Liver (tissue), 8 donors: ENCODE measurements at regions not wholly inside any gene's neighbourhood (a gene's known extent, or its start where the extent isn't known, plus 50 kb on each side); places are given as distances from the start of the nearest gene placed in this dataset.
A peak's percentile ranks its signal among the peaks of the same experiment; 100 is the strongest.

Source experiments
- DNase-seq: peaks from one replicate; pipeline ENCODE4 v3.0.0-alpha.2; 2017; ENCODE audit warnings: low spot score
- H3K27ac ChIP-seq, 2 donors: one replicate each; pipeline ENCODE4 v1.7.0; 2013; ENCODE audit warnings: inconsistent platforms in 2 of 2, low read length in 2 of 2, control low read depth in 1 of 2, low read depth in 1 of 2, mild to moderate bottlenecking in 1 of 2
- H3K27me3 ChIP-seq, 4 donors: one replicate each; pipeline versions ENCODE4 v1.6.1 to v1.7.0; 2013; ENCODE audit warnings: low read length in 3 of 4, inconsistent platforms in 1 of 4, mild to moderate bottlenecking in 1 of 4, moderate library complexity in 1 of 4; ENCODE audit not compliant: control insufficient read depth in 4 of 4, insufficient read depth in 4 of 4
- H3K36me3 ChIP-seq, 4 donors: one replicate each; pipeline versions ENCODE4 v1.6.1 to v1.7.0; 2013; ENCODE audit warnings: low read length in 3 of 4, mild to moderate bottlenecking in 3 of 4, low read depth in 1 of 4, moderate library complexity in 1 of 4; ENCODE audit not compliant: control insufficient read depth in 4 of 4, insufficient read depth in 3 of 4
- H3K4me1 ChIP-seq, 4 donors: one replicate each; pipeline versions ENCODE4 v1.6.1 to v1.7.0; 2013; ENCODE audit warnings: low read length in 3 of 4, mild to moderate bottlenecking in 3 of 4, moderate library complexity in 1 of 4; ENCODE audit not compliant: control insufficient read depth in 4 of 4, insufficient read depth in 4 of 4
- H3K4me3 ChIP-seq, 3 donors: one replicate each; pipeline versions ENCODE4 v1.6.1 to v1.7.0; 2013; ENCODE audit warnings: low read length in 3 of 3, control low read depth in 1 of 3, low read depth in 1 of 3, mild to moderate bottlenecking in 1 of 3
- H3K9ac ChIP-seq, 2 donors: one replicate each; pipeline ENCODE4 v1.7.0; 2013; ENCODE audit warnings: low read length in 2 of 2, mild to moderate bottlenecking in 2 of 2, moderate library complexity in 2 of 2, control low read depth in 1 of 2, low read depth in 1 of 2
- H3K9me3 ChIP-seq, 4 donors: one replicate each; pipeline versions ENCODE4 v1.6.1 to v1.7.0; 2013; ENCODE audit warnings: low read length in 3 of 4; ENCODE audit not compliant: control insufficient read depth in 4 of 4
- ATF3 ChIP-seq: IDR thresholded peaks from 2 replicates; pipeline ENCODE4 v1.6.1; 2016; ENCODE audit warnings: antibody characterized with exemption
- CTCF ChIP-seq: fragments of 150-350 bp; IDR thresholded peaks from 2 replicates; pipeline ENCODE4 v1.5.1; 2017; ENCODE audit warnings: improper control_type of control experiment, low read depth, low read length; ENCODE audit not compliant: missing input control
- EGR1 ChIP-seq, 2 donors: IDR thresholded peaks; 2 replicates each; pipeline ENCODE4 v1.6.1; 2016 to 2018; ENCODE audit warnings: antibody characterized with exemption in 2 of 2, low read depth in 2 of 2
- FOXA1 ChIP-seq: IDR thresholded peaks from 2 replicates; pipeline ENCODE4 v1.6.1; 2016; ENCODE audit warnings: antibody characterized with exemption
- FOXA2 ChIP-seq: IDR thresholded peaks from 2 replicates; pipeline ENCODE4 v1.6.1; 2016; ENCODE audit warnings: antibody characterized with exemption
- GABPA ChIP-seq, 2 donors: IDR thresholded peaks in 1 of 2; conservative IDR thresholded peaks in 1 of 2; 2 replicates each; pipeline ENCODE4 v1.6.1; 2016; ENCODE audit warnings: antibody characterized with exemption in 2 of 2, mild to moderate bottlenecking in 1 of 2, moderate library complexity in 1 of 2
- HNF4A ChIP-seq, 2 donors: conservative IDR thresholded peaks; 2 replicates each; pipeline ENCODE4 v1.6.1; 2016; ENCODE audit warnings: antibody characterized with exemption in 2 of 2, mild to moderate bottlenecking in 2 of 2
- HNF4G ChIP-seq: IDR thresholded peaks from 2 replicates; pipeline ENCODE4 v1.6.1; 2016; ENCODE audit warnings: antibody characterized with exemption
- JUND ChIP-seq, 2 donors: IDR thresholded peaks; 2 replicates each; pipeline ENCODE4 v1.6.1; 2016; ENCODE audit warnings: antibody characterized with exemption in 2 of 2
- MAX ChIP-seq: IDR thresholded peaks from 2 replicates; pipeline ENCODE4 v1.6.1; 2016; ENCODE audit warnings: antibody characterized with exemption
- NR2F2 ChIP-seq: IDR thresholded peaks from 2 replicates; pipeline ENCODE4 v1.6.1; 2016; ENCODE audit warnings: antibody characterized with exemption
- RAD21 ChIP-seq, 2 donors: IDR thresholded peaks; 2 replicates each; pipeline ENCODE4 v1.6.1; 2016; ENCODE audit warnings: antibody characterized with exemption in 2 of 2, mild to moderate bottlenecking in 2 of 2
- REST ChIP-seq: IDR thresholded peaks from 2 replicates; pipeline ENCODE4 v1.6.1; 2016; ENCODE audit warnings: antibody characterized with exemption, mild to moderate bottlenecking
- RXRA ChIP-seq, 2 donors: IDR thresholded peaks; 2 replicates each; pipeline ENCODE4 v1.6.1; 2017 to 2018; ENCODE audit warnings: antibody characterized with exemption in 2 of 2, mild to moderate bottlenecking in 1 of 2
- SP1 ChIP-seq: IDR thresholded peaks from 2 replicates; pipeline ENCODE4 v1.6.1; 2018; ENCODE audit warnings: antibody characterized with exemption, mild to moderate bottlenecking
- TAF1 ChIP-seq: conservative IDR thresholded peaks from 2 replicates; pipeline ENCODE4 v1.6.1; 2016; ENCODE audit warnings: antibody characterized with exemption, mild to moderate bottlenecking
- YY1 ChIP-seq: IDR thresholded peaks from 2 replicates; pipeline ENCODE4 v1.6.1; 2016; ENCODE audit warnings: antibody characterized with exemption, mild to moderate bottlenecking
- ZBTB33 ChIP-seq: IDR thresholded peaks from 2 replicates; pipeline ENCODE4 v1.6.1; 2016; ENCODE audit warnings: antibody characterized with exemption
- WGBS: extraction: QIAGEN DNeasy Blood & Tissue Kit; methylation state at CpG from one replicate; pipeline ENCODE4 v1.1.7; 2013; 5-methylcytosine and 5-hydroxymethylcytosine counted together
- donor health status: healthy.
- donor health status: healthy.
- donor health status: healthy.
- donor health status: healthy.
- donor health status: healthy.

GRCh38 chrY:16051908-16052643, 1527.7 kb downstream of the NLGN4Y start:
- H3K27me3 ChIP-seq: no peaks in the 10 kb centered on the region
- H3K4me3 ChIP-seq: no peak overlapping the region
- H3K9ac ChIP-seq: no peak overlapping the region
- peaks cover 0 to 1% (median 0%) of the 10 kb centered on the region in 4 donors for H3K4me1 ChIP-seq
- DNase-seq: no peak
- 14% methylated on average over 1 of the region's 1 CpG for WGBS
- TF ChIP-seq GABPA (IDR thresholded peaks at IDR 0.05 in 1 of 2, conservative IDR thresholded peaks at IDR 0.05 in 1 of 2) (no peak), NR2F2 (no peak), EGR1 (IDR thresholded peaks at IDR 0.05; ENCODE audit: low read depth in 2 of 2) (peak in 1 of 2 donors; percentile 19), HNF4A (conservative IDR thresholded peaks at IDR 0.05) (peak in 1 of 2 donors; percentile 85), CTCF (no peak), JUND (IDR thresholded peaks at IDR 0.05) (peak in 1 of 2 donors; percentile 22), SP1 (no peak), MAX (no peak), HNF4G (no peak), ATF3 (no peak), REST (peak; percentile 13), YY1 (peak; percentile 20), RAD21 (IDR thresholded peaks at IDR 0.05) (peak in 1 of 2 donors; percentile 51), TAF1 (no peak), RXRA (IDR thresholded peaks at IDR 0.05) (peak in 1 of 2 donors; percentile 71), ZBTB33 (no peak), FOXA2 (no peak), FOXA1 (no peak)
- H3K27ac ChIP-seq: peak overlapping the region in 1 of 2 donors; percentile 28
- no peaks in the 10 kb centered on the region for H3K36me3 ChIP-seq
- H3K9me3 ChIP-seq: no peaks in the 10 kb centered on the region
